Fibroblast of skin of back (primary cell): ENCODE measurements at regions not wholly inside any gene's neighbourhood (a gene's known extent, or its start where the extent isn't known, plus 50 kb on each side); places are given as distances from the start of the nearest gene placed in this dataset.

ENCODE experiments used
- DNase-seq: peaks from one replicate; pipeline ENCODE4 v3.0.0-alpha.2; 2013

DNA sequence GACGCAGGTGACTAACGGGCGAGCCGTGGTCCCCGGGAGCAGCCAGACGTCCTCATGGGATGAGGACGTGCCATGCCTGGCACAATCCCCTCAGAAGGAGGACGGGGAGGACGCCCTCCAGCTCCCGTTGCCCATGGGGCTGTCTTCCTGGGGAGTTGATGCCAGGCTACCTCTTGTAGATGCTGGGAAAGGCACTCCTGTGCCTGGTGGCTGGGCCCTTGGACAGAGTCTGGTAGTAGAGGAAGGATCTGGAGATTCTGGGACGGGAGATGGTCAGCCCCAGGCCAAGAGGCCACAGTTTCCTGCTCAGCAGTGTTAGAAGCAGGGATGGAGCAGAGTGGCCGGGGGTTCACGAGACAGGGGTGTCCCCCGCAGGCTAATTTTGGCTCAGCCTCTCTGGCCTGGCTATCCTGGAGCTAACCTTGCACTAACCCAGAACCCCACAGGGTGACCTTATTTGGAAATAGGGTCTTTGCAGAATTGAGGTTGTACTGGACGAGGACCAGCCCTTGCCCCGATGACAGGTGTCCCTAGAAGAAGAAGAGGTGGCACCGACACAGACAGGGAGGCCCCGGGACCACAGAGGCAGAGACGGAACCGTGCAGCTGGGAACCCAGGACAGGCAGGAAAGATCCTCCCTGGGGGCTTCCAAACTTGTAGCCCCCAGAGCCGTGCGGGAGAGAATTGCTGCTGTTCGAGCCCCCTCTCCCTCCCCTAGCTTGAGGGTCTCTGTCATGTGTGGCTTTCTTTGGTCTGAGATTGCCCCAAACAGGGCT lies 50.1 kb upstream of the ADRA2C start:
- DNase-seq: no peak

DNA sequence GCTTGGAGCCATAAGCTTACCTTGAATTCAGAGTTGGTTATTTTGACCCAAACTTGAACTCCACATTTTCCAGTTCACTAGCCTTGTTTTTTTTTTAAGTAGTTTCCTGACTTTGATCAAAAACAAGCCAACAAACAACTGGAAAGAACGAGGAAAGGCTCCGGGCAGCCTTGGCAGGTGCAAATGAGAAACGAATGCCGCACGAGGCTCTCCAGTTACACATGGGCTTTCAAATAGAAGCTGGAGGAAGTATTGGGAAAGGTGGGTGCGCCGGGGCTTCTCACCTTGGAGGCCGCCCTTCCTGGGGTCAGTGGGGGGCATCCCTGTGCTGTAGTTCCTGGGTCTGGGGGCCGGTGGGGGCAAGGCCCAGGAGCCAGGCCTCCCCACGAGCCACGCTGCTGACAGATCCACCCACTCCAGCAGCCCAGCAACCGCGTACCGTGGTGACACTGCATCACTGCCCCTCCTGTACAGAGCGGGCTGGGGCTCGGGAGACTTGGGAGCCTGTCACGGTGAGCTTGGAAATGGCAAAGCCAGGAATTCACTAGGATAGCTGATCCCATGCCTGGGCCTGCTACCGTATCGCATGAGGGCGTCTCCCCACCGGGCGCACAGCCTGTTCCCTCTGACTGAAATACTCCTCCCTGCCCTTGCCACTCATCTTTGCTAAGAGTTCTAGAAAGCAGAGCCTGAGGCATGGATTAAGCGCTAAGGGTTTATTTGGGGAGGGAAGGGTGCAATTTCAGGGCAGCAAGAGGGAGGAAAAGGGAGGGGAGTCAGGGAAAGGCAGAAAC lies 50.9 kb upstream of the ADRA2C start:
- DNase-seq: no peak

DNA sequence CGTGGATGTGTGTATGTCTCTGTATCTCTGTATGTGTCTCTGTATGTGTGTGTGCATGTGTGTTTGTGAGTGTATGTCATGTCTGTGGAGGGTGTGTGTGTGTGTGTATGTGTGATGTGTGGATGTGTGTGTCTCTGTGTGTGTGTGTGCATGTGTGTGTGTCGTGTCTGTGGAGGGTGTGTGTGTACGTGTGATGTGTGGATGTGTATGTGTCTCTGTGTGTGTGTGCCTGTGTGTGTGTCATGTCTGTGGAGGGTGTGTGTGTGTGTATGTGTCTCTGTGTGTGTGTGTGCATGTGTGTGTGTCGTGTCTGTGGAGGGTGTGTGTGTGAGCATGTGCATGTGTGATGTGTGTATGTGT lies 51.6 kb upstream of the ADRA2C start:
- DNase-seq: no peak

DNA sequence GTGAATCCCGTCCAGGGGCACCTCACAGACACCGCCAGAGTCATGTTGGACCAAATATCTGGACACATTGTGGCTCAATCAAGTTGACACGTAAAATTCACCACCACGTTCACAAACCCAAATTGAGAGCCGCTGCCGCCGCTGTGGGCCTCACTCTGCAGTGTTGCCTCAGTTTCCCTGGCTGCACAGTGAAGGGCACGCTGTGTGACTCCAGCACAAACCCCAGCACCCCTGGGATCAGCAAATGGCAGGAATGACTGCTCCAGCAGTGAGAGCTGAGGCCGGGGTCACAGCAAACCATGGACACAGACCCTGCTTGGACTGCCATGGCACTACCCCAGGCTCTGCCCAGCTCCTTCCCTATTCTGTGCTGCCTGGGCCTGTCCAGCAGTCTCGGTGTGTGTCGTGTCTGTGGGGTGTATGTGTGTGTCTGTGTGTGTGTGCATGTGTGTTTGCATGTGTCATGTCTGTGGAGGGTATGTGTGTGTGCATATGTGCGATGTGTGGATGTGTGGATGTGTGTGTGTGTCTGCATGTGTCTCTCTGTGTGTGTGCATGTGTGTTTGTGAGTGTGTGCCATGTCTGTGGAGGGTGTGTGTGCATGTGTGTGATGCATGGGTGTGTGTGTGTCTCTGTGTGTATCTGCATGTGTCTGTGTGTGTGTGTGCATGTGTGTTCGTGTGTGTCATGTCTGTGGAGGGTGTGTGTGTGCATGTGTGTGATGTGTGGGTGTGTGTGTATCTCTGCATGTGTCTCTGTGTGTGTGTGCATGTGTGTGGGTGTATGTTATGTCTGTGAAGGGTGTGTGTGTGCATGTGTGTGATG lies 52.2 kb upstream of the ADRA2C start:
- DNase-seq: no peak

DNA sequence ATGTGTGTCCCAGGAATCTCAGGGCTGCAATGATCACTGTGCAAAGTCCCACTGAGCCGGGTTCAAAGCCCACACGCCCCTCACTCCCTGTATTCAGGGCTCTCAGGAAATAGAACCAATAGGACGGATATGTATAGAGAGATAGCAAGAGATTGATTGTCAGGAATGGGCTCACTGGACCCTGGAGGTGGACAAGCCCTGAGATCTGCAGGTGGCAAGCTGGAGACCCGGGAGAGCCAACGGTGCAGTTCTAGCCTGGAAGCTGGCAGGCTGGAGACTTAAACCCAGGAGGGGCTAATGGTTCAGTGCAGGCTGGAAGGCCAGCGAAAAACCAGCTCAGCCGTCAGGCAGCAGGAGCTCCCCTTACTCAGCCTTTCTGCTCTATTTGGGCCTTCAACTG lies 52.8 kb upstream of the ADRA2C start:
- DNase-seq: no peak

DNA sequence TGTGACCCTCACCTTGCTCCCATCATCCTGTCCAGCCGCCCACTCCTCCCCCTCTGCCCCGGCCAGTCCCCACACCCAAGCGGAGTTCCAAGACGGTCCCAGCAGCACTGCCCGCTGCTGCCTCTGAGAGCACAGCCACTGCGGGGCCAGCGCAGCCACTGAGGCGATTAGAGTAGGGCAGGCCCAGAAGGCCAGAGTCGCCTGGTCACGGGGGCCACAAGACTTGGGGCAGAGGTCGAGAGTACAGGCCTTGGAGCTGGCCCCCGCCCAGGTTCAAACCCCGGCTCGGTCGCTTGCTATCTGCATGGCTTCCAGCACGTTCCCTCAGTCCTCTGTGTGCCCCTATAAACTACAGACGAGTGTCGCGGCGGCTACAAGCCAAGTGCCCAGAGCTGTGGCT lies 53.2 kb upstream of the ADRA2C start:
- DNase-seq: no peak

DNA sequence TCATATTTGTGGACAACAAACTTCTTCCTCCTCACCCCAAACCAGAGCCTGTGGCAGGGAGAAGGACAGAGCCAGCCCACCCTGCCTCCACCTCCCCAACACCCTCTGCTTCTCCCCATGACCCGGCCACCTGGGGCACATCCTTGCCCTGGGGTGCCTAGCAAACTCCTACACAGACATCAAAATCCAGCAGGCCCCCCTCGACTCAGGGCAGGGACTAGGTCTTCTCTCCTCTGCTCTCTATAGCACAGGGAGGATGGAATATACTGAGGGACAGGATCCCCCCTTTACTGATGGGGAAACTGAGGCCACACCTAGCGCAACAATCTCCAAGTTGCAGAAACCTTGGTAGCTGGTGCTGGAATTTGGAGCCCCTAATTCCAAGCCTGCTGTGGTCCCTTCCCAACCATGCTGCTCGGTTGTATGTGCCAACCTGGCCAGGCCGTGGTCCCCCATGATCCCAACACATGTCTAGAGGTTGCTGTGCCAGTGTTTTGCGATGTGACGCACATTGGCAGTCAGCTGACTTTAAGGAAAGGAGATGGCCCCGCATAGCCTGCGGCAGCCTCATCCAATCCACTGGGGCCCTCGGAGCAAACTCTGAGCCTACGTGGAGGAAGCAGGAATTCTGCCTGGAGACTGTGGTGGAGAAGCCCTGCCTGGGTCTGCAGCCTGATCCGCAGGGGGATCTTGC lies 53.9 kb upstream of the ADRA2C start:
- DNase-seq: no peak

DNA sequence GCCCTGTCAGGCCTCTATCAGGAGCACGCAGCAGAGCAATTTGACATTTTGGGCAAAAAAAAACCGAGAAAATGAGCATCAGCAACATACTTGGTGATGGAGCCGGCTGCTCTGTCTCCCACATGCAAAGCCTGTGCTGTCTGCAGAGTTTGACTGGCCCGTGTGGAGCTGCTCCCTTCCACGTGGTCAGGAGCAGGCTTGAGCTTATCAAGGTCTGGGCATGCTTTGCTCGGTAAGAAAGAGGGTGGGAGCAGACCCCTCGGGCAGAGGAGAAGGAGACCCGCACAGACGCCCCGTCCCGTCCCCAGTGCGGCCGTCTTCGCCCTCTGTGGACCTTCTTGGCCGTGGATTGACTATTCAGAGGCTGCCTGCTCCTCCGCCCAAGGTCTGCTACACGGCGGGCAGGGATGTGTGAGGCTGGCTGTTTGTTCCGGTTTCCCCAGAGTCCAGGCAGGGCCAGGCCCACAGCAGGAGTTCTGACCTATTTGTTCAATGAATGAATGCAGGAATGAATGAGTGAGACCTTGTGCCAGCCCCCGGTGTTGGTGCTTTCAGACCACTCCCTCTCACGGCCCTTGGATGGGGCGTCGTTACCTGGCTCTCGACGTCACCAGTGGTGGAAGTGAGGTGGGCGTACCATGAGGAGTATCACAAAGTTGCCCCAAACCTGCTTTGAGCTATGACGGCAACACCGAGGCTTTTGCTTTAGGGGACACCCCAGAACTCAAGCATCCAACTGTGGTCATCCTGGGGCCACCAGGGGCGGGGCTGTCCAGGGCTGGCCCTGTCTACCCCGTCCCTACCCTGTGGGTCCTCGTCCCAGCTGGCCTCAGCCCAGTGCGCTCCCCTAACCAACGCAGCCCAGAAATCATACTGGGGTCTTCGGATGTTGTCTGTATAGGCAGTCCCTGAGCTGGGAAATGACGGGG lies 54.7 kb upstream of the ADRA2C start:
- DNase-seq: no peak

DNA sequence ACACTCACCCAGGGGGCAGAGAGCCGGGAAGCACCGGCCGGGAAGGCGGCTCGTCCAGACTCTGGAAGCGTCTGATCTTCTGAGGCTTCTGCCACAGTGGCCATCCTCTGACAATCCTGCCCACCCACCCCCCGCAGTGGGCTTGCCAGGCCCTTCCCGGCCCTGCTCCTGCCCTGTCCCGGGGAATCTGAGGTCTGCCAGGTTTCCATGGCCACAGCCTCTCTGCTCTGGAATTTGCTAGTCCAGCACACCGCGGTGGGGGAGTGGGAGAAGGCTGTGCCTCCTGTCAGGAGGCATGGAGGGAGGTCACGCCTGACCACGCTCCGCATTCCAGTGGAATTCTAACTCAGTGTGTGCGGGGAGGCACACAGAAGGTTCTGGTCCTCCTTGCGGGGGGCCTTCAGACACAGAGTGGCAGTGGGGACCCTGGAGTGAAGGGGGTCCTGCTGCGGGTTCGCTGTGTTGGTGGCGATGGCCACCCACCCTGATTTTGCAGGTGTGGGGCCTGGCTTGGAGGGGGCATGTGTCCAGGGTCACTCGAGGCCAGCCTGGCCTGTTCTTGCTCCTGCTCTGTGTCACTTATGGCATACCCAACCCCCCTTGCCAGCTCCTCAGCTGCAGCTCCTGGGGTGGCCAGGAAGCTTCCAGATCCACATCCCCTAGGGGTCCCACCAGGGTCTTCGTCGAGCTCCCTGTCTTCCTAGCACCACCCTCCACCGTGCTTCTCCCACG lies 55.6 kb upstream of the ADRA2C start:
- peak; percentile 45 for DNase-seq

DNA sequence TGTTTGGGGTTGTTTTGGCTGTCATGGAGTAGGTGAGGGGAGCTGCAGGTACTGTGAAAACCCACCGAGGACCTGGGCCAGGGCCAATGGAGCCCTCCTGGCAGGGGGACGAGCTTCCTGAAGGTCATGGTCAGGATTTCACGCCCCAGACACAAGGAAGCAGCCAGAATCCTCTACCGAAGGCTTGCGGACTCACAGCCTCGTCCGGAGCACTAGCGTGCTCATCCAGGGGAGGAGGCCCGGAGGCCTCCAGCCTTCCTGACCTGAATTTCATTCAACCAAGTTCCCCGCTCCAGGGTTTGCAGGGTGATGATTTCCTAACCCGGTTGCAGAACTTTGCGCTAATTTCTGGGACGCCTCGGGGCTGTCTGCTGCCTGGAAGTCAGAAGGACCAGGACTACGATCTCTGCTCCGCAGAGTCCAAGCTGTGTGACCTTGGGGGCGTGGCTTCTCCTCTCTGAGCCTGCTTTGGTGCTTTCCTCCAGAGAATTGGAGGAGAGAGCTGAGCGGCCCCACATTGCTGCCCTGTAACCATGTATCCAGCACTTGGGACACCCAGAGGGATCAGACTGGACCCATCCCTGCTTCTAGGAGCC lies 56.2 kb upstream of the ADRA2C start:
- no peak for DNase-seq

DNA sequence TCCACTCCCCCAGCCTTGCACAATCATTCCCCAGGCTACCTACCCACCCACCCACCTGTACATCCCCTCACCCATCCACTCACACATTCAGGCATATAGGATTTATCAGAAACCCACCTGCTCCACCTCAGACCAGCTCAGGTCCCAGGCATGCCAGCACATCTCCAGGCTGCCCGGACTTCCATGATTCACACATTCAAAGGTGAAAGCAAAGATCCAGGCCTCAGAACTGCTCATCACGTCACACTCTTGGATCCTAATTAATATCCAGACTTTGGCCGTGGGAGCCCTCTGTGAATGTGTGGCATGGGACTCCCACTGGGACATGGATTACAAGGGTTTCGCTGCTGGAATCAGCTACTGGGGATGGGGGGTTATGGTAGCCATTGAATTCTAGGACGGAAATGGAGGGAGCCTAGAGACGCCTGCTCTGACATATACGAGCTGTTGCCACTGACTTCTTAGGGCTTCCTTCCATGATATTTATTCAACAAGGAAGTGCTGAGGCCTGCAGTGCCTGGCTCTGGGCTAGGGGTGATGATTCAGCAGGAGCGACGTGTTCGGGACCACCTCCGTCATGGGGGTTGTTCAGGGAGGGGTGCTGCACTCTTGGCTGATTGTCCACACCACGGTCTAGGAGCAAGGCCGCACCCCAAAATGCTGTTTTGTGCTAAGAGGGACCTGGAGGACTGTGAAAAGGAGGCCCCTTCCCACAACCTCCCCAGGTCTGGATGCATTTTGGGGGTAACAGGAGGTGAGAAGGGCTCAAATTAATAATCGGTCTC lies 56.9 kb upstream of the ADRA2C start:
- DNase-seq: no peak

DNA sequence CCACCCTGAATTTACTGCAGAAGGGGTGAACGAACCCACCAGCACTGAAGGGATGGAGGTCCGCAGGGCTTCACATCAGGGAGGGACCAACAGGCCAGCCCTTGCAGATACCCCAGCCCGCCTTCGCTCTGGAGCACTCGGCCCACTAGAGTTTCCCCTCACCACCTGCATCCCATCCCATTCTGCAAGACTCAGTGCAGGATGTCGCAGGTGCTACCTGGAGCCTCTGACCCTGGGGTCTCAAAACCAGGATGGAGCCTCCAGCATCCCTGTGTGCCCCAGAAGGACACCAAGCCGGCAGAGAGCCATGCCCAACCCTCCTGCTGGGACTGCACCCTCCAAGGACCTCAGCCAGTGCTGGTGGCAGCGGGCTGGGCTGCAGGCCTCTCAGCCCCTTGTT lies 57.6 kb upstream of the ADRA2C start:
- DNase-seq: no peak

DNA sequence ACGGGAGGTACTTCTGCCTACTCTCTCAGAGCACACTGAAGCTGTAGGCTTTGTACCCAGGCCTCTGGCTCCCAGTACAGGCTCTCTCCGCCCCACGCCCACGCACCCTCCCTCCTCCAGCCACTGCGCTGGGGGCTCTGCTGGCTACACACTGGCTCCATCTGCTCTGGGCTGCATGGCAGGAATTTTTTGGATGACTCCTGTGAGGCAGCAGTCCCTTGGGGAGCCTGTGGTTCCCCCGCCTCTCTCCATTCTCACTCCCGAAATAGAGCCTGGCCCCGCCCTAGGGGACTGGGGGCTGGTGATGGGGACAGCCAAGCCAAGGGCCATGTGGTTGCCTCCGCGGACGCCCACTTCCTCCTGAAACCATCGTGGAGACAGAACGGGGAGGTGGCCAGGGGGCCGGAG lies 58.1 kb upstream of the ADRA2C start:
- peak; percentile 89 for DNase-seq

DNA sequence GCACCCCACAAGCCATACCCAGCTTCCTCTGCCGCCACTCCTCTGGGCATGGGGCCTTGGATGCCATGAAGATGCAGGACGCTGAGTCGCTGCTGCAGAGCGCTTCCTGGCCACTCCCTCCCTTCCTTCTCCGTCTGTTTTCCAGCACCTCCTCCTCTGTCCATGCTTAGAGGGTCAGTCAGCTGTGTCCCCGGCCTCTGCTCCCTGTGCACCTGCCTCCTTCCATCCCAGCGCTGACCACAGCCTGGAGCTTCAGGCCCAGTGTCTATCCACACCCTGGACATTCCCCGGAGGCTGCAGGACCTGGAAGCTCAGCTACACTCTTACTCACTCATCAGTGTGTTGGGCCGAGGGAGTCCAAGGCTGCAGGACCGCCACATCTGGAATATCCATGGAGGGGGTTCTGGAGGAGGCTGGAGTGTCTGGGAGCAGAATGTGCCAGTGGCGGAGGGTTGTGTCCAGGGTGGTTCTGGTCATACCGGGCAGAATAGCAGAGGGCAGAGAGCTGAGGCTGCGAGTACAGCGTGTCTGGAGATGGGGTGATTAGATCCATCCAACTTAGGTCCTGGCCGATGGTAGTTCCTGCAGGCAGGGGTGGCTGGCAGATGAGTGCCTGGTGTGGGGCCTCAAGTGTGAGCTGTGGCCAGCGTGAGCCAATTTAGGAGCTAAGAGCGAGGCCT lies 58.6 kb upstream of the ADRA2C start:
- peak; percentile 18 for DNase-seq

DNA sequence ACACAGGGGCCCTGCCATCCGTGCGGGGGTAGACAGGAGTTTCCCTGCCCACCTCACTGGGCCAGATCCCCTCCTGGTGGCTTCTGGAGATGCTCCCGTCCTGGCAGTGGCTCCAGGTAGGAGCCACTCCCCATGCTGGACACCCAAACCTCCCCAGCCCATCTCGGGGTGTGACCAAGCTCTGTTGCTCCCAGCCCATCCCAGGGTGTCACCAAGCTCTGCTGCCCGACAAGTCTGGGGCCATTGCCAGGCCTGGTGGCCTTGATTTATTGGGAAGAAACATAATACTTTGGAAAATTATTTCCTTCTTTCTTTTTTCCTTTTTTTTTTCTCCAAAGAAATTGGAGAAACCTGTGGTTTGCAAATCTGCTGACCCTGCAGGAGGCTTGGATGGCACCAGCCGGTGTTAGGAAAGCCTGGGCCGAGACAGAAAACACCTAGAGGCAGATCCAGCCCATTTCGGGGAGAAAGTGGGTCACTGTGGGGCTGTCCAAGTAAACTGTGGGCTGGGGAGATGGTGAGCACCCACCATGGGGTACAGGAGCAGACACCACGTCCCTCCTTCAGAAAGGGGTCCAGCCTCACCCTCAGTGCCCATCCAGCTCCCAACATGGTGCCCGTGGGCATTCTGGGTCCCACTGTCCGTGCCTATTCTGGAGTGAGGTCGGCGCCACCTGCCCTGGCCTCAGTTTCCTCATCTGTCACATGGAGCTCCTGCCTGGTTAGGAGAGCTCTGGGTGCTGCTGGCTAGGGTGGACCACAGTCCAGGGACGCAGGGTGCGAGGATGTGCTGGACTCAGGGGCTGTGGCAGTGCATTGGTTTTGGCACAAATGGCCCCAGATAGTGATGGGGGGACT lies 59.4 kb upstream of the ADRA2C start:
- DNase-seq: no peak

DNA sequence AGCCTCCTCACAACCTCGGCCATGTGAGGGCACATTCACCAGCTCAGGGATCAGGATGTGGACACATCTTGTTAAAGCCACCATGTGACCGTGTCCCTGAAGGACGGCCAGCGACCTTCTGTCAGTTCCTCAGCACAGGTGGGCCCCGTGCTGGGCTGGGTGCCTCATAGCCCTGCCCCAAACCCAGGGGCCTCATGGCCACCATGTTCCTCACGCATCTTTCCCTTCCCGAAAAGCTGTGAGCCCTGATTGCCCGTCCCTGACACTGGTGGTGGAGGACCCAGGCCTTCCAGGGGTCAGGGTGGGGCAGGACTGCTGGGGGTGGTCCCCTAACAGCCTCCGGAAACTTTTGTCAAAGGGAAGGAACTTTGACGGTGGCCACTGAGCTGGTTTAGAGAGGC lies 60.1 kb upstream of the ADRA2C start:
- DNase-seq: no peak

DNA sequence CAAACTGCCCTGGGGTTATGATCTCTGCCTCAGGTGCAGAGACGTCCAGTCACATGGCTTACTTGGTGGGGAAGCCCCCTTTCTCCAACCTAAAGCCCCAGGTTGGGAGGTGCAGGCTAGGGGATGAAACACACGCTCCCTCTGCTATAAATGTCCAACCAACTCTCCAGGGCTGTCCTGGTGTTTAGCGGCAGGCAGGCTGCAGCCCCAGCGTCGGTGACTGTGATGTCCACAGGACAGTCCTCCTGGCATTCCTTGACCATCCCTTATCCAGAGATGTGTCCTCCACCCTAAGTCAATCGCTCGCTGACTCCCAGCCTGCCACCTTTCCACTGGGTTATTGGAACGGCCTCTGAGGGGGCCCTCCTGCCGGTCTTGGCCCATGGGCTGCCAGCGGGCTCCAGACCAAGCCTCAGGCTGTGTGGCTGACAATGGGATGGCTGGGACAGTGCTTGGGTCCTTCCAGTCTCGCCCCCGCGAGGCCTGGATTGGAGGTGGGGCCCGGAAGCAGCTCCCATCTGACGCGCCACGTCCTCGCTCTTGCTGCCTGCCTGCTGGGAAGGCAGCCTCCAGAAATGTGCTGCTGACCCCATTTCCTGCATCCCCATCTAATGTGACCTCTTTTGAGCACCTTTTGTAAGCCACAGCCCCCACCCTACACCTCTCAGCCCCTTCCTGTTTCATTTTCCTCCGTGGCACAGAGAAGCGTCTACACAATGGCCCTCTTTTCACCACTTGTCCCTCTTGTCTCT lies 60.8 kb upstream of the ADRA2C start:
- DNase-seq: no peak
